ENCODE measurements at regions not wholly inside any gene's neighbourhood (a gene's known extent, or its start where the extent isn't known, plus 50 kb on each side); places are given as distances from the start of the nearest gene placed in this dataset.
"Not testable (repeated sequence)": the region's sequence is repeated elsewhere in the genome, so short reads cannot be mapped to it uniquely, and the experiment has no call there.

GRCh38 chr11:71383461-71383860 lies 64.7 kb downstream of the DHCR7 start:
- no peak for DNase-seq (ENCODE audit: low read depth)

GRCh38 chr11:71381781-71382505 lies 66.2 kb downstream of the DHCR7 start:
- no peak for DNase-seq (ENCODE audit: low read depth)

DNA sequence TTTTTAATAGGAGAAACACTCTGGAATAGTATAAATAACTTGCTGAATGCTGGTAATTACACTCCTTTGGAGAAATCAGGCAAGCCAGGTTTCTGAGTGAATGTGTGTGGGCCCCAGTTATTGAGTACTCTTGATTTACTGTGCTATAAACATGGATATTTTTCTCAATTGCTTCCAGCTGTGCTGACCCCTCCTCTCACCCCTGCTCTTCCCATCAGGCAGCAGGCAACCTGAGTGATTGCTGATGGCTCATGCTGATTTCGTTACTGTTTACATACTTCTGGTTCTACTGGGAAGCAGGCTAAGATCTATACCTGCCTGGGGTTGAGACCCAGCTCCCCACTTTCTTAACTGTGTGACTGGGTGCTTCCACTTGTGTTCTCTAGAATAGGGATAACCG lies 68.5 kb downstream of the DHCR7 start:
- DNase-seq (ENCODE audit: low read depth): no peak

- DNase-seq (ENCODE audit: low read depth): no peak
These were observed 74.3 kb downstream of the DHCR7 start for GRCh38 chr11:71373791-71374454.

- peak; percentile 13 for DNase-seq (ENCODE audit: low read depth)
These were observed 75.2 kb downstream of the DHCR7 start for GRCh38 chr11:71372693-71373657.

DNA sequence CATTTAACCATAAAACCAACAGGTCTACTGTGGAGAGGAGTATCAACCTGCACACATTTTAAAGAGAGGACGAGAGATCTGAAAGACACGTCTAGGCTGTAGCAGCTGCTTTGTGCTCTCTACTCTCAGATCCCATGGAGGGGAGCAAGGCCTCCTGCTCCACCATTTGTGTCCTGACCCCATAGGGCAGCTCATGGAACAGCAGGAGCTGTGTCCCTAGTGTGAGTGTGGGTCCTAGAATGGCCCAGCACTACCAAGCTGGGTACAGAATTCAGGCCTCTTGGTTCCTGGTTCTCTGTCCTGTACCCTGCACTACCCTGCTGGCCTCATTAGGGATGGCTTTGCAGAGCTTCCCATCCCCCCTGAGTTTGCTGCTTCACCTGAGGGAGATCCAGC lies 76.5 kb downstream of the DHCR7 start:
- no peak for DNase-seq (ENCODE audit: low read depth)

DNA sequence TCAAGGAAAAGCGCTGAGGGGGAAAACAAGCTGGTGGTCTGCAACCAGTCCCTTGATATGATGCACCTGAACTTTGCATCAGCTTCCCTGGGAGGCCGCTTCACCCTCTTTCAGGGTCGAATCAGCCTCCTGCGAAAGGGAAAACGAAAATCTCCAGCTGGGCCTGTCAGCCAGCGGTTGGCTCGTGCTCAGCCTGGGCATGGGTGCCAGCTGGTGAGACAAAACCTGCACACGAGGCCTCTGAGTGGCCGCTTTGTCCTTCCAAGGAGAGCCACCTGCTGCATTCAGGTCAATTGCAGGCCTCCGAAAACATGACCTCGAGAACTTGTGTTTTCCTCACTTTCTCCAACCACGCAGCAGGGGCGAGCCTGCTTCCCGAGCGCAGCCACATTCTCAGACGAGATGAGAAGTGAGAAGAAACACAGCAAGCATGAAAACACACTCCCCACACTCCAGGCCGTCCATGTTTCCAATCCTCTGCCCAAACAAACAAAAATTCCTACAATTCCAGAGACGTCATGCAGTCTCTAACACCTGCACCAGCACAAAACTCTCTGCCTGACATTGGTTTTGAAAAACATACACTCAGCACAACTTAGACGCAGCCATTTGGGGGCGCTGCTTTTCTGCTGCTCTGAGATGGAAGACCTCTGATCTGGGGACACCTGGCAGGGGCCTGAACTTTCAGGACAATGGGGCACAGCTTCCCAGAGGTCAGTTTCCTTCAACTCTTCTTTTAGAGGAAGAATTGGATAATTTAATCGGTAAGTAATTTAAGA lies 77.1 kb downstream of the DHCR7 start:
- DNase-seq (ENCODE audit: low read depth): no peak

DNA sequence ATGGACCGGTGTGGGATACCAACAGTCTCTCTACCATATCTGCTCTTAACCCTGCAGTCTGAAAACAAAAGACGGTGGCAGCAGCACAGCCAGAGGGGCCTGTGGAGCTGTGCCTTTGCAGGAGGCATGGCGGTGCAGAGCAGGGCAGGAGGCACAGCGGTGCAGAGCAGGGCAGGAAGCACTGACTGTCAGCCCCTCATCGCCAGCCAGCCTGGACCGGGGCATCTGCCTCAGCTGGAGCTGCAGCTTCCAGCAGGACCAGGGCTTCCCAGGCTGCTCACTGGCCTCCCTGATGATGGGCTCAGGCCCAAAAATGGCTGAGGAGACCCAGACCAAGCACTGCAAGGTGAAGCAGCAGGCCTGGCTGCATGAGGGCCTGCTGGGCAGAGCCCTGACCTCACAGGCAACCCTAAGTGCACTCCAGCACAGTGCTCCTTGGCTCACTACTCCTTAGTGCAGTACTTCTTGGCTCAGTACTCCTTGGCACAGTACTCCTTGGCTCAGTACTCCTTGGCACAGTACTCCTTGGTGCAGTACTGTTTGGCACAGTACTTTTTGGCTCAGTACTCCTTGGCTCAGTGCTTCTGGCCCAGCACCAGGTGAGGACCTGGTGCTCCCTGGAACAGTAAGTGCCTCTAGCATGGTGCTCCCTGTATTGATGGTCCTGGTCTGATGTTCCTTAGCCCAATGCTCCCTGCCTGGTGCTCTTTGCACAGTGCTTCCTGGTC lies 78.0 kb downstream of the DHCR7 start:
- DNase-seq (ENCODE audit: low read depth): no peak

GRCh38 chr11:71369411-71369810 lies 78.8 kb downstream of the DHCR7 start:
- no peak for DNase-seq (ENCODE audit: low read depth)

DNA sequence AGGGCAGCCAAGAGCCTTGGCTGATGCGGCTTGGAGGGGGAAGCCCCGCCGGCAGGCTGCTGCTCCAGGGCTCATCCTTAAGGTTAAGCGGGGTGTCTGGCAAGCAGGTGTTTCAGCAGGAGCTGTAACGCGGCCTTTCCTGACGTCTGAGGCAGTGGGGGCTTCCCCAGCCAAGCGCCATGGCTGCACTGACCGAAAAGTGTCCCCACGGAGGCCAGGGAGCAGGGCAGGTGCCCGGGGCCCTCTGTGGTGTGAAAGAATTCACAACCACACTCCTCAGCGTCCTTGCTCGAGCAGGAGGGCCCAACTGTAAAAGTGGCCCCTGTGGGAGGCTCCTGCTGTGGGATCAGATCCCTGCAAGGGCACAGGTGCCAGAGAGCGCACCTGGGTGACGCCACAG lies 79.2 kb downstream of the DHCR7 start:
- no peak for DNase-seq (ENCODE audit: low read depth)

GRCh38 chr11:71367756-71368155 lies 80.4 kb downstream of the DHCR7 start:
- no peak for DNase-seq (ENCODE audit: low read depth)

DNA sequence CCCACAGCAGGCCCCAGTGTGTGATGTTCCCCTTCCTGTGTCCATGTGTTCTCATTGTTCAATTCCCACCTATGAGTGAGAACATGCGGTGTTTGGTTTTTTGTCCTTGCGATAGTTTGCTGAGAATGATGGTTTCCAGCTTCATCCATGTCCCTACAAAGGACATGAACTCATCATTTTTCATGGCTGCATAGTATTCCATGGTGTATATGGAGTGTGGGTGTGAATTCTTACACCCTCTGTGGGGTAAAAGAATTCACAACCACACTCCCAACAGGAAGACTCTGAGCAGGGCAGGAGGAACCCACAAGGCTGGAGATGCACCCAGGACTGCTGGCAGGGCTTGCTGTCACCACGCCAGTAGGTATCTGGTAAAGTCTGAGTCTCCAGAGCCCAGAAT lies 80.9 kb downstream of the DHCR7 start:
- not testable (repeated sequence) for DNase-seq (ENCODE audit: low read depth)

DNA sequence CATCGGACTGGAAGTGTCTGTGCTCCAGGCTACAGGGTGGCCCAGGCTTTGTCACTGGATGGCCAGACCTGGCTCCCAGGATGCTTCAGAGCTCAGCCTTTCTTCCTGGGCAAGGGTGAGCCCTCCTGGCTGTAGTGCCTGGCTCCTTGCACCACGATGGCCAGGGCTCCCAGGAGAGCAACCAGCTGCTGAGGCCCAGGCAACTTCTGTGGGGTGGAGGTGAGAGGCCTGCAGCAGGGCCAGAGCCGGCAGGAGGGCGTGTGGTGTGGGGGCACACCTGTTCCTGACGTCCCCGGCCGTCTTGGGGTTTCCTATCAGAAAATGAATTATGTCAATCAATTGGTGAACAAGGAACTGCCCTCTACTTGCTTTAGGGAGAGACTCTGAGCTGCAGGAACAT lies 82.1 kb downstream of the DHCR7 start:
- DNase-seq (ENCODE audit: low read depth): no peak

DNA sequence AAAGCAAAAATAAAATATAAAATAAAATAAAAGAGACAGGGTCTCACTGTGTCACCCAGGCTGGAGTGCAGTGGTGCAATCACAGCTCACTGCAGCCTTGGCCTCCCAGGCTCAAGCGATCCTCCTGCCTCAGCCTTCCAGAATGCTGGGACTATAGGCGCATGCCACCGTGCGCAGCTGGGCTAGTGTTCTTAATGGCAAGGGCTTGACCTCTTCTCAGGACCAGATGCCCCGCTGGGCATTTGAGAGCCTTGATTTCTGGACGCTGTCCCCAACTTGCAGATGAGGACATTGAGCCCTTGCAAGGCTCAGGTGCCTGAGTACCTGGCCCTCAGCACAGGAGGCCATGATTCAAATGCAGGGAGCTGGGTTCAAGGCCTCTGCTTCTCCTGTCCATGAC lies 82.6 kb downstream of the DHCR7 start:
- no peak for DNase-seq (ENCODE audit: low read depth)

GRCh38 chr11:71364806-71365205 lies 83.4 kb downstream of the DHCR7 start:
- no peak for DNase-seq (ENCODE audit: low read depth)

GRCh38 chr11:71364176-71364671 lies 84.0 kb downstream of the DHCR7 start:
- DNase-seq (ENCODE audit: low read depth): no peak

DNA sequence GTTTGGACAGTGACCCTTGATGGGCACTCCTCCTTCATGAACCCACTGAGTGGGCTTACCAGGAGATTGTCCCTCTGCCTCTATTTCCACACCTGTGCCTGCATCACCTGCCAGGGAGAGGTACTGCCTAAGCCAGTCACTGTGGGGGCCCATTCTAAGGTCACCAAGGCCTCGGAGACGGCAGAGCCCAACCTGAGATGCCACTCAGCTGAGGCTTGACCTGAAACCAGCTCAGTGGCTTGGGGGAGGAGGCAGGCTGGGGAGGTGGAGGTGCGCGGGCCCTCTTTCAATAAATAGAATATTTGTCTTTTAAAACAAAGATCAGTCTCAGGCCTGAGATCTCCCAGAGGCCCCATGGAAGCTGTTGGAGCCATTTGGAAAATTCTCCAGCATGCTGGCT lies 84.5 kb downstream of the DHCR7 start:
- no peak for DNase-seq (ENCODE audit: low read depth)

GRCh38 chr11:71358963-71359567 lies 89.1 kb downstream of the DHCR7 start:
- no peak for DNase-seq (ENCODE audit: low read depth)

- no peak for DNase-seq (ENCODE audit: low read depth)
These were observed 90.0 kb downstream of the DHCR7 start for GRCh38 chr11:71358122-71358728.

GRCh38 chr11:71357414-71357813 lies 90.8 kb downstream of the DHCR7 start:
- no peak for DNase-seq (ENCODE audit: low read depth)
